ENCODE measurements at regions not wholly inside any gene's neighbourhood (a gene's known extent, or its start where the extent isn't known, plus 50 kb on each side); places are given as distances from the start of the nearest gene placed in this dataset.
A peak's percentile ranks its signal among the peaks of the same experiment; 100 is the strongest.

DNA sequence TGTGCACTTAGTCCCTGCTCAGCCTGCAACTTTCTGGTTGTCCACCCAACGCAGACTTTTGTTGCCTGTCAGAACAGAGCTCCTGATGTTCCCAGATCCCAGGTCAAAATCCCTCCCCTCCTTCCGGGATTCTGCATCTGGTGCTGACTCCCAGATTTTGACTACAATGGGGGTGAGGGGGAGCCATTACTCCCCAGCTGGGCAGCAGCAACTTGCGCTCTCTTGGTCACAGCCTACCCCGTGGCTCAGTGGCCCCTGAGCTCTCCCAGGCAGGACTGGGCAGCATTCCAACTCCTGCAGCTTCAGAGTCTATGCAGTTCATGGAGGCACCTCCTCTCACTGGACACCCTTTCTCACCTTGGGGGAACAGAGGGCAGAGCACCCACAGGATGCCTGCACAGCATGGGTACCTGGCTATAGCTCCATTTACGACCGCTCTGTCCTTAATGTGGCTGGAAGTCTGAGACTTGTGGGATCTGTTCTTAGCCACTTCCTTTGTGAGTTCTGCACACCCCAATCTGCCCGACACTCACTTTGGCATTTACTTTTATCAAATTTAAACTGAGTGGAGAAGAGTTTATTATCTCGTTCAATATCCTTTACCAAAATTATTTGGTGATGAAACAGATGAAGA lies 545.5 kb upstream of the MGMT start:
- no peak for ATAC-seq
- H3K36me3 ChIP-seq, result no peaks in the 10 kb centered on the region
- H3K4me3 ChIP-seq, result no peak overlapping the region
- H3K27ac ChIP-seq, result no peak overlapping the region
- no peak for DNase-seq
- H3K4me1 ChIP-seq, result peaks cover 0 to 4% (median 0%) of the 10 kb centered on the region in 12 donors
- WGBS, 4 donors, result 81 to 87% (median 85%) methylated on average over 8 of the region's 8 CpGs
- intact Hi-C loops (cut with DNase I), result no loop called here
- H3K9me3 ChIP-seq, result peaks cover 0 to 4% (median 0%) of the 10 kb centered on the region in 12 donors
- H3K27me3 ChIP-seq, result peaks cover 0 to 4% (median 0%) of the 10 kb centered on the region in 9 donors
- TF ChIP-seq, protein P1, sequence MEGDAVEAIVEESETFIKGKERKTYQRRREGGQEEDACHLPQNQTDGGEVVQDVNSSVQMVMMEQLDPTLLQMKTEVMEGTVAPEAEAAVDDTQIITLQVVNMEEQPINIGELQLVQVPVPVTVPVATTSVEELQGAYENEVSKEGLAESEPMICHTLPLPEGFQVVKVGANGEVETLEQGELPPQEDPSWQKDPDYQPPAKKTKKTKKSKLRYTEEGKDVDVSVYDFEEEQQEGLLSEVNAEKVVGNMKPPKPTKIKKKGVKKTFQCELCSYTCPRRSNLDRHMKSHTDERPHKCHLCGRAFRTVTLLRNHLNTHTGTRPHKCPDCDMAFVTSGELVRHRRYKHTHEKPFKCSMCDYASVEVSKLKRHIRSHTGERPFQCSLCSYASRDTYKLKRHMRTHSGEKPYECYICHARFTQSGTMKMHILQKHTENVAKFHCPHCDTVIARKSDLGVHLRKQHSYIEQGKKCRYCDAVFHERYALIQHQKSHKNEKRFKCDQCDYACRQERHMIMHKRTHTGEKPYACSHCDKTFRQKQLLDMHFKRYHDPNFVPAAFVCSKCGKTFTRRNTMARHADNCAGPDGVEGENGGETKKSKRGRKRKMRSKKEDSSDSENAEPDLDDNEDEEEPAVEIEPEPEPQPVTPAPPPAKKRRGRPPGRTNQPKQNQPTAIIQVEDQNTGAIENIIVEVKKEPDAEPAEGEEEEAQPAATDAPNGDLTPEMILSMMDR (IDR thresholded peaks at IDR 0.05), result no peak
- no peak for TF ChIP-seq POLR2A (IDR thresholded peaks at IDR 0.05)

- H3K36me3 ChIP-seq, result no peaks in the 10 kb centered on the region
- no peak for TF ChIP-seq POLR2A (IDR thresholded peaks at IDR 0.05)
- TF ChIP-seq, protein P1 (IDR thresholded peaks at IDR 0.05), result no peak
- peaks cover 0 to 4% (median 0%) of the 10 kb centered on the region in 12 donors for H3K9me3 ChIP-seq
- no peak overlapping the region for H3K4me3 ChIP-seq
- WGBS, 4 donors, result 63 to 93% (median 76%) methylated on average over 2 of the region's 2 CpGs
- intact Hi-C loops (cut with DNase I), result no loop called here
- peaks cover 0 to 4% (median 0%) of the 10 kb centered on the region in 9 donors for H3K27me3 ChIP-seq
- H3K4me1 ChIP-seq, result peaks cover 0 to 7% (median 3%) of the 10 kb centered on the region in 12 donors
- DNase-seq (peak in 1 of 5 donors; percentile 42), ATAC-seq (peak in 2 of 4 donors; percentile 27 to 43)
- H3K27ac ChIP-seq, result no peak overlapping the region
Observed at GRCh38 chr10:128922172-128922571, 544.9 kb upstream of the MGMT start.

DNA sequence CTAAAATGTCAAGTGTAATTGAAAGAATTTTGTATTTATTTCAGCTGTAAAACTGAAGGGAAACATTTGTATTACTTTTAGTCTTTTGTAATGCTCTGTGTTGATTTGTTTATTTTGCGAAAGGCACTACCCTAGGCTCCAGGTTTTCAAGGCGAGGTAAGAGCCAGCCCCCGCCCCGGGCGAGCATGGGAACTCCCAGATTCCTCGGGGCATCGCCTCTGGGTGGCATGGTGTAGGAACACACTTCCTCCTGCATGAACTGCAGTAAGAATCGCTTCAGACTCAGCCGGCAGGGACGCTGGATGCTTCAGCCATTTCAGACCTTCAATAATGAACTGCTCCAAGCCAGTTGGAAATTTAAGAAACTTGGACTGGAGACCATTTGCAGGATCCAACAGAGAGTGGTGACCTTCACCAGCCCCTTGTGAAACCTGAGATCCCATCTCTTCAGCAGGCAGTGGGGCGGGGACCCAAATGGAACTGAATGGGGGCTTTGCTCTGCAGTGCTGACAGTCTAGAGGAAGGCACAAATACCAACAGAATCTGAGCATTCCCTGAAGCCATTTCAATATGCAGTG lies 544.3 kb upstream of the MGMT start:
- peaks cover 0 to 12% (median 7%) of the 10 kb centered on the region in 12 donors for H3K4me1 ChIP-seq
- TF ChIP-seq, protein P1 (IDR thresholded peaks at IDR 0.05), result no peak
- TF ChIP-seq POLR2A (IDR thresholded peaks at IDR 0.05), result no peak
- peaks cover 0 to 4% (median 0%) of the 10 kb centered on the region in 9 donors for H3K27me3 ChIP-seq
- no peak for ATAC-seq
- peak overlapping the region in 2 of 12 donors; percentile 17 to 18 for H3K27ac ChIP-seq
- intact Hi-C loops (cut with DNase I), result no loop called here
- H3K9me3 ChIP-seq, result peaks cover 0 to 2% (median 0%) of the 10 kb centered on the region in 12 donors
- DNase-seq, result no peak
- 72 to 86% (median 74%) methylated on average over 10 to 11 of the region's 11 CpGs for WGBS, 4 donors
- H3K4me3 ChIP-seq, result no peak overlapping the region
- no peaks in the 10 kb centered on the region for H3K36me3 ChIP-seq

DNA sequence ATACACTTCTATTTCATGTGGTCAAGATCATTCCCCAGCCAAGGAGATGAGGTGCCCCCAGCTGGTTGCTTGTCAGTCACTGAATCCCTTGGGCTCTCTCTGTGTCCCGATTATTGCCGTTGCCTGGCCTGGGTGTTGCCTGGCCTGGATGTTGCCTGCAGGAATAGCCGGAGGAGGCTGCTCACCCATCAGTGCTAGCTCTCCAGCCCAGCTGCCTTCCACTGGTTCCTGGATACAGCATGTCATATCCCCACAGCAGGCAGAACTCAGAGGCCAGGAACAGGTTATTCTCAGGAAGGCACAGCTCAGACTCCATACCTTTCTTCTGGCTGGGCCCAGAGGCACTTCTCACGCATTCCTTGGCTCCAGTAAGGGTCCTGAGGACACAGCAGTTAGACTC lies 542.1 kb upstream of the MGMT start:
- H3K4me3 ChIP-seq, result no peak overlapping the region
- H3K27me3 ChIP-seq, result peaks cover 0 to 8% (median 0%) of the 10 kb centered on the region in 9 donors
- H3K4me1 ChIP-seq, result peaks cover 0 to 30% (median 10%) of the 10 kb centered on the region in 12 donors
- H3K27ac ChIP-seq, result no peak overlapping the region
- TF ChIP-seq, protein P1 (IDR thresholded peaks at IDR 0.05), result no peak
- TF ChIP-seq POLR2A (IDR thresholded peaks at IDR 0.05), result no peak
- ATAC-seq (no peak), DNase-seq (no peak)
- WGBS, 4 donors, result 76 to 93% (median 85%) methylated on average over 2 to 4 of the region's 4 CpGs
- no peaks in the 10 kb centered on the region for H3K9me3 ChIP-seq
- H3K36me3 ChIP-seq, result no peaks in the 10 kb centered on the region
- intact Hi-C loops (cut with DNase I), result loop anchor here in 1 of 10 donors (5.0 kb wide), 1 partner anchor 97 kb away; no protein-coding TSS in a partner anchor
